NCI-H446 treated with DMSO at 0.1 percent for 48 hours (cell line): ENCODE measurements at regions not wholly inside any gene's neighbourhood (a gene's known extent, or its start where the extent isn't known, plus 50 kb on each side); places are given as distances from the start of the nearest gene placed in this dataset.
"Not testable (repeated sequence)": the region's sequence is repeated elsewhere in the genome, so short reads cannot be mapped to it uniquely, and the experiment has no call there.

Experiments
- DNase-seq: peaks from one replicate; lab custom pipeline; 2025; lab: John Stamatoyannopoulos, UW

GRCh38 chr17:73895157-73895556 lies 250.9 kb upstream of the SDK2 start:
- DNase-seq = no peak

- no peak for DNase-seq
These were observed 252.7 kb upstream of the SDK2 start for GRCh38 chr17:73896966-73897365.

GRCh38 chr17:73899839-73900238 lies 255.6 kb upstream of the SDK2 start:
- no peak for DNase-seq

GRCh38 chr17:73900516-73900915 lies 256.3 kb upstream of the SDK2 start:
- DNase-seq = no peak

- no peak for DNase-seq
These were observed 257.0 kb upstream of the SDK2 start for GRCh38 chr17:73901249-73901648.

GRCh38 chr17:73901661-73902415 lies 257.6 kb upstream of the SDK2 start:
- no peak for DNase-seq

- DNase-seq = no peak
These were observed 258.4 kb upstream of the SDK2 start for GRCh38 chr17:73902416-73903181.

- DNase-seq = no peak
These were observed 262.9 kb upstream of the SDK2 start for GRCh38 chr17:73906896-73907870.

- no peak for DNase-seq
These were observed 264.9 kb upstream of the SDK2 start for GRCh38 chr17:73909186-73909585.

GRCh38 chr17:73910206-73910605 lies 266.0 kb upstream of the SDK2 start:
- DNase-seq = no peak

- no peak for DNase-seq
These were observed 266.7 kb upstream of the SDK2 start for GRCh38 chr17:73910821-73911515.

GRCh38 chr17:73911726-73912372 lies 267.6 kb upstream of the SDK2 start:
- no peak for DNase-seq

- no peak for DNase-seq
These were observed 268.1 kb upstream of the SDK2 start for GRCh38 chr17:73912373-73912746.

- no peak for DNase-seq
These were observed 270.5 kb upstream of the SDK2 start for GRCh38 chr17:73914536-73915274.

- DNase-seq = not testable (repeated sequence)
These were observed 274.8 kb upstream of the SDK2 start for GRCh38 chr17:73919033-73919432.

GRCh38 chr17:73921306-73921705 lies 277.1 kb upstream of the SDK2 start:
- DNase-seq = no peak

- no peak for DNase-seq
These were observed 279.2 kb upstream of the RPL38 start for GRCh38 chr17:73924114-73924908.

- DNase-seq = no peak
These were observed 278.6 kb upstream of the RPL38 start for GRCh38 chr17:73924909-73925186.

GRCh38 chr17:73929860-73930430 lies 273.5 kb upstream of the RPL38 start:
- no peak for DNase-seq
